WTC11 (cell line): ENCODE measurements at regions not wholly inside any gene's neighbourhood (a gene's known extent, or its start where the extent isn't known, plus 50 kb on each side); places are given as distances from the start of the nearest gene placed in this dataset.

Experiments used
- ATAC-seq: fragments of 200-7000 bp; cut with Tn5 transposase; 2 replicates; pipeline ENCODE4 v1.10.0; 2021; ENCODE audit warnings: mild to moderate bottlenecking, moderate library complexity
- CTCF ChIA-PET: fragments of 300-600 bp; sonication (Branson Sonifier 250); formaldehyde crosslinking; loops from one replicate; lab custom pipeline; 2021; ENCODE audit warnings: antibody characterized with exemption; lab: Charles Lee
- POLR2A ChIA-PET: fragments of 350-600 bp; sonication (Branson Sonifier 250); formaldehyde crosslinking; loops from one replicate; lab custom pipeline; 2021; ENCODE audit warnings: antibody characterized with exemption; lab: Charles Lee
- DNase-seq: peaks from one replicate; pipeline ENCODE4 v3.0.0; 2021; ENCODE audit warnings: low spot score
- H3K27ac Mint-ChIP-seq: 2 replicates; pipeline ENCODE4 v1.8.0; 2021; ENCODE audit warnings: mixed read lengths
- H3K27me3 Mint-ChIP-seq: 2 replicates; pipeline ENCODE4 v1.8.0; 2021; ENCODE audit warnings: low read depth, mild to moderate bottlenecking, moderate library complexity, mixed read lengths
- H3K36me3 Mint-ChIP-seq: 2 replicates; pipeline ENCODE4 v1.8.0; 2021; ENCODE audit warnings: mixed read lengths
- H3K4me1 Mint-ChIP-seq: 2 replicates; pipeline ENCODE4 v1.8.0; 2022; ENCODE audit warnings: mixed read lengths
- H3K4me3 Mint-ChIP-seq: 2 replicates; pipeline ENCODE4 v1.8.0; 2021; ENCODE audit warnings: mild to moderate bottlenecking, moderate library complexity, mixed read lengths
- H3K9me3 Mint-ChIP-seq: 2 replicates; pipeline ENCODE4 v1.8.0; 2021; ENCODE audit warnings: mixed read lengths
- ARID4B ChIP-seq: sonication (generic); formaldehyde crosslinking; IDR thresholded peaks from 2 replicates; pipeline ENCODE4 v1.8.0; 2023; ENCODE audit warnings: missing genetic modification reagents, mild to moderate bottlenecking, borderline replicate concordance
- E2F1 ChIP-seq: sonication (generic); formaldehyde crosslinking; IDR thresholded peaks from 2 replicates; pipeline ENCODE4 v1.8.0; 2022; ENCODE audit warnings: mild to moderate bottlenecking, missing genetic modification reagents
- ETV6 ChIP-seq: sonication (generic); formaldehyde crosslinking; IDR thresholded peaks from 2 replicates; pipeline ENCODE4 v1.8.1; 2022; ENCODE audit warnings: mild to moderate bottlenecking, missing genetic modification reagents
- FOXK1 ChIP-seq: sonication (generic); formaldehyde crosslinking; IDR thresholded peaks from 2 replicates; pipeline ENCODE4 v1.8.0; 2022; ENCODE audit warnings: mild to moderate bottlenecking, moderate library complexity, missing genetic modification reagents
- FOXP1 ChIP-seq: sonication (generic); formaldehyde crosslinking; IDR thresholded peaks from 2 replicates; pipeline ENCODE4 v1.8.0; 2022; ENCODE audit warnings: missing genetic modification reagents, mild to moderate bottlenecking, moderate library complexity, borderline replicate concordance
- NFE2L1 ChIP-seq: sonication (generic); formaldehyde crosslinking; IDR thresholded peaks from 2 replicates; pipeline ENCODE4 v1.8.1; 2023; ENCODE audit warnings: missing genetic modification reagents
- PRDM15 ChIP-seq: sonication (generic); formaldehyde crosslinking; IDR thresholded peaks from 2 replicates; pipeline ENCODE4 v1.8.0; 2022; ENCODE audit warnings: missing genetic modification reagents
- STAT6 ChIP-seq: sonication (generic); formaldehyde crosslinking; conservative IDR thresholded peaks from 2 replicates; pipeline ENCODE4 v1.8.1; 2023; ENCODE audit warnings: mild to moderate bottlenecking, low read depth, missing genetic modification reagents, moderate library complexity
- ZNF232 ChIP-seq: sonication (generic); formaldehyde crosslinking; IDR thresholded peaks from 2 replicates; pipeline ENCODE4 v1.8.0; 2022; ENCODE audit warnings: mild to moderate bottlenecking, missing genetic modification reagents
- ZNF263 ChIP-seq: sonication (generic); formaldehyde crosslinking; IDR thresholded peaks from 2 replicates; pipeline ENCODE4 v1.8.1; 2022; ENCODE audit warnings: low read depth, mild to moderate bottlenecking, moderate library complexity, missing genetic modification reagents
- TF ChIP-seq, protein P1 (sequence below): sonication (generic); formaldehyde crosslinking; IDR thresholded peaks from 2 replicates; pipeline ENCODE4 v1.8.1; 2023; ENCODE audit warnings: mild to moderate bottlenecking, missing genetic modification reagents, borderline replicate concordance
- TF ChIP-seq, protein P2 (sequence below): fragments of 250-450 bp; sonication (Bioruptor Pico); IDR thresholded peaks from 2 replicates; pipeline ENCODE4 v1.8.0; 2021; ENCODE audit warnings: mild to moderate bottlenecking

DNA sequence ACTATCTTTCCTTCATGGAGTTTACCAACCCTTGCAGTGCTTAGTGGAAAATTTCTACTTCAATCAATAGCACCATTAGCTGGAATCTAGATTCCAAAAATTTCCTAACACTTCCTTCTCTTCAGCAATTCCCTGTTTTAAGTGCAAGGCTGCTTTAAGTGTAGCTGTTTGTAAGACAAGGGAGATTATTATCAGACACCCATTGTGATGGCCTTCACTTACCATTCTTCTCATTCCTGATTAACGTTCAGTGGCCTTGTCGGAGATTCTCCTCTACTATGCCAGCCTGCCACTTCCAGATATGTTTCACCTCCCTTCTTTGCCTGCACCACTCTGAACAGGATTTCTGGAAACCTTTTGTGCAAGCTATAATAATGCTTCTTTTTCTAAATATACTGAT lies 464.9 kb upstream of the ADGRL2 start:
- peaks cover 14% of the 10 kb centered on the region for H3K4me1 Mint-ChIP-seq
- H3K27ac Mint-ChIP-seq, result no peak overlapping the region; the same call in 1 of the 2 replicates
- CTCF ChIA-PET, result interaction anchor here (1.6 kb wide), 1 partner anchor 79 kb away, joined by 6 read pairs; no protein-coding TSS in a partner anchor
- POLR2A ChIA-PET, result no interaction called here
- TF ChIP-seq, protein P1, sequence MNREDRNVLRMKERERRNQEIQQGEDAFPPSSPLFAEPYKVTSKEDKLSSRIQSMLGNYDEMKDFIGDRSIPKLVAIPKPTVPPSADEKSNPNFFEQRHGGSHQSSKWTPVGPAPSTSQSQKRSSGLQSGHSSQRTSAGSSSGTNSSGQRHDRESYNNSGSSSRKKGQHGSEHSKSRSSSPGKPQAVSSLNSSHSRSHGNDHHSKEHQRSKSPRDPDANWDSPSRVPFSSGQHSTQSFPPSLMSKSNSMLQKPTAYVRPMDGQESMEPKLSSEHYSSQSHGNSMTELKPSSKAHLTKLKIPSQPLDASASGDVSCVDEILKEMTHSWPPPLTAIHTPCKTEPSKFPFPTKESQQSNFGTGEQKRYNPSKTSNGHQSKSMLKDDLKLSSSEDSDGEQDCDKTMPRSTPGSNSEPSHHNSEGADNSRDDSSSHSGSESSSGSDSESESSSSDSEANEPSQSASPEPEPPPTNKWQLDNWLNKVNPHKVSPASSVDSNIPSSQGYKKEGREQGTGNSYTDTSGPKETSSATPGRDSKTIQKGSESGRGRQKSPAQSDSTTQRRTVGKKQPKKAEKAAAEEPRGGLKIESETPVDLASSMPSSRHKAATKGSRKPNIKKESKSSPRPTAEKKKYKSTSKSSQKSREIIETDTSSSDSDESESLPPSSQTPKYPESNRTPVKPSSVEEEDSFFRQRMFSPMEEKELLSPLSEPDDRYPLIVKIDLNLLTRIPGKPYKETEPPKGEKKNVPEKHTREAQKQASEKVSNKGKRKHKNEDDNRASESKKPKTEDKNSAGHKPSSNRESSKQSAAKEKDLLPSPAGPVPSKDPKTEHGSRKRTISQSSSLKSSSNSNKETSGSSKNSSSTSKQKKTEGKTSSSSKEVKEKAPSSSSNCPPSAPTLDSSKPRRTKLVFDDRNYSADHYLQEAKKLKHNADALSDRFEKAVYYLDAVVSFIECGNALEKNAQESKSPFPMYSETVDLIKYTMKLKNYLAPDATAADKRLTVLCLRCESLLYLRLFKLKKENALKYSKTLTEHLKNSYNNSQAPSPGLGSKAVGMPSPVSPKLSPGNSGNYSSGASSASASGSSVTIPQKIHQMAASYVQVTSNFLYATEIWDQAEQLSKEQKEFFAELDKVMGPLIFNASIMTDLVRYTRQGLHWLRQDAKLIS (CRISPR knock-in tag), result no peak
- TF ChIP-seq, protein P2, sequence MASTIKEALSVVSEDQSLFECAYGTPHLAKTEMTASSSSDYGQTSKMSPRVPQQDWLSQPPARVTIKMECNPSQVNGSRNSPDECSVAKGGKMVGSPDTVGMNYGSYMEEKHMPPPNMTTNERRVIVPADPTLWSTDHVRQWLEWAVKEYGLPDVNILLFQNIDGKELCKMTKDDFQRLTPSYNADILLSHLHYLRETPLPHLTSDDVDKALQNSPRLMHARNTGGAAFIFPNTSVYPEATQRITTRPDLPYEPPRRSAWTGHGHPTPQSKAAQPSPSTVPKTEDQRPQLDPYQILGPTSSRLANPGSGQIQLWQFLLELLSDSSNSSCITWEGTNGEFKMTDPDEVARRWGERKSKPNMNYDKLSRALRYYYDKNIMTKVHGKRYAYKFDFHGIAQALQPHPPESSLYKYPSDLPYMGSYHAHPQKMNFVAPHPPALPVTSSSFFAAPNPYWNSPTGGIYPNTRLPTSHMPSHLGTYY (CRISPR knock-in tag), result no peak
- ATAC-seq (peak; percentile 47), DNase-seq (no peak)
- no peak overlapping the region for H3K4me3 Mint-ChIP-seq
- no peaks in the 10 kb centered on the region; the same call in 1 of the 2 replicates for H3K27me3 Mint-ChIP-seq
- peaks cover 7% of the 10 kb centered on the region for H3K9me3 Mint-ChIP-seq
- H3K36me3 Mint-ChIP-seq, result 0 out of 2 replicates have a peak, but pooled peaks cover 6% of the 10 kb centered on the region

GRCh38 chr1:81330521-81330920 lies 470.2 kb upstream of the ADGRL2 start:
- H3K36me3 Mint-ChIP-seq, result no peaks in the 10 kb centered on the region
- no peak for ATAC-seq
- CTCF ChIA-PET, result no interaction called here
- TF ChIP-seq FOXK1 (CRISPR knock-in tag), result no peak
- no peak for TF ChIP-seq STAT6 (CRISPR knock-in tag)
- TF ChIP-seq FOXP1 (CRISPR knock-in tag), result no peak
- no peak for TF ChIP-seq NFE2L1 (CRISPR knock-in tag)
- TF ChIP-seq ARID4B (CRISPR knock-in tag), result no peak
- TF ChIP-seq ZNF263 (CRISPR knock-in tag), result no peak
- no peak for TF ChIP-seq E2F1 (CRISPR knock-in tag)
- TF ChIP-seq, protein P1 (CRISPR knock-in tag), result no peak
- no peak for TF ChIP-seq PRDM15 (CRISPR knock-in tag)
- no peak for TF ChIP-seq ETV6 (CRISPR knock-in tag)
- TF ChIP-seq ZNF232 (CRISPR knock-in tag), result no peak

More at GRCh38 chr1:81330521-81330920, 470.2 kb upstream of the ADGRL2 start:
- POLR2A ChIA-PET, result no interaction called here
- H3K4me3 Mint-ChIP-seq, result no peak overlapping the region
- no peaks in the 10 kb centered on the region for H3K27me3 Mint-ChIP-seq
- H3K27ac Mint-ChIP-seq, result no peak overlapping the region
- H3K9me3 Mint-ChIP-seq, result no peaks in the 10 kb centered on the region
- no peak for DNase-seq
- peaks cover 20% of the 10 kb centered on the region for H3K4me1 Mint-ChIP-seq
